ENCODE measurements at regions not wholly inside any gene's neighbourhood (a gene's known extent, or its start where the extent isn't known, plus 50 kb on each side); places are given as distances from the start of the nearest gene placed in this dataset.

GRCh38 chrX:23235051-23235450, 99.6 kb upstream of the PTCHD1 start:
- no peak for TF ChIP-seq CTCF (IDR thresholded peaks at IDR 0.05)
- TF ChIP-seq POLR2A (IDR thresholded peaks at IDR 0.05): no peak
